Spleen (tissue), 11 donors: ENCODE measurements at regions not wholly inside any gene's neighbourhood (a gene's known extent, or its start where the extent isn't known, plus 50 kb on each side); places are given as distances from the start of the nearest gene placed in this dataset.
"Not testable (repeated sequence)": the region's sequence is repeated elsewhere in the genome, so short reads cannot be mapped to it uniquely, and the experiment has no call there.

Experiments
- DNase-seq: peaks from one replicate; pipeline ENCODE4 v3.0.0-alpha.2; 2020
- H3K27ac ChIP-seq, 8 donors: fragments of 200-600 bp; sonication (generic) in 7 of 8; 1 replicate in 4 of 8; 2 replicates in 4 of 8; pipeline versions ENCODE4 v1.5.0 to v1.8.0; 2016 to 2021; ENCODE audit warnings: inconsistent platforms in 4 of 8, mild to moderate bottlenecking in 4 of 8, moderate library complexity in 1 of 8
- H3K27me3 ChIP-seq, 7 donors: fragments of 200-600 bp; sonication (generic) in 6 of 7; replicated peaks in 1 of 7; 1 replicate in 4 of 7; 2 replicates in 3 of 7; pipeline versions ENCODE4 v1.5.0 to v1.8.0; 2016 to 2021; ENCODE audit warnings: inconsistent platforms in 3 of 7, mild to moderate bottlenecking in 1 of 7
- H3K36me3 ChIP-seq, 6 donors: fragments of 200-600 bp; sonication (generic) in 5 of 6; 1 replicate in 4 of 6; 2 replicates in 2 of 6; pipeline versions ENCODE4 v1.5.0 to v1.8.0; 2016 to 2021; ENCODE audit warnings: inconsistent platforms in 2 of 6
- H3K4me1 ChIP-seq, 6 donors: fragments of 200-600 bp; sonication (generic) in 5 of 6; 1 replicate in 3 of 6; 2 replicates in 3 of 6; pipeline versions ENCODE4 v1.5.0 to v1.8.0; 2016 to 2021; ENCODE audit warnings: inconsistent platforms in 3 of 6
- H3K4me3 ChIP-seq, 8 donors: fragments of 200-600 bp; sonication (generic) in 7 of 8; 1 replicate in 4 of 8; 2 replicates in 4 of 8; pipeline versions ENCODE4 v1.5.0 to v1.8.0; 2016 to 2021; ENCODE audit warnings: inconsistent platforms in 4 of 8, mild to moderate bottlenecking in 4 of 8, moderate library complexity in 2 of 8
- H3K9me3 ChIP-seq, 8 donors: fragments of 200-600 bp; sonication (generic) in 7 of 8; 1 replicate in 4 of 8; 2 replicates in 4 of 8; pipeline versions ENCODE4 v1.5.0 to v1.8.0; 2016 to 2021; ENCODE audit warnings: inconsistent platforms in 4 of 8
- CTCF ChIP-seq, 11 experiments: fragments of 200-600 bp in 7 of 11; fragments of 450-650 bp in 4 of 11; sonication (generic) in 4 of 11; IDR thresholded peaks in 8 of 11; conservative IDR thresholded peaks in 3 of 11; 1 replicate in 7 of 11; 2 replicates in 4 of 11; pipeline versions ENCODE4 v1.4.0 to v1.8.0; 2016 to 2021; ENCODE audit warnings: antibody characterized with exemption in 11 of 11, inconsistent platforms in 4 of 11, mild to moderate bottlenecking in 1 of 11
- POLR2A ChIP-seq, 3 donors: fragments of 450-650 bp; IDR thresholded peaks; one replicate each; pipeline ENCODE4 v1.5.1; 2017; ENCODE audit warnings: antibody characterized with exemption in 3 of 3, mild to moderate bottlenecking in 1 of 3
- POLR2AphosphoS5 ChIP-seq, 3 donors: sonication (generic); formaldehyde crosslinking; IDR thresholded peaks; one replicate each; pipeline ENCODE4 v1.5.1; 2017; ENCODE audit warnings: antibody characterized with exemption in 3 of 3
- WGBS, 5 donors: extraction: QIAGEN DNeasy Blood & Tissue Kit in 3 of 5; methylation state at CpG; one replicate each; pipeline versions ENCODE4 v1.1.5 to v1.1.7; 2013 to 2018; 5-methylcytosine and 5-hydroxymethylcytosine counted together
- intact Hi-C: fragments of 100-400 bp; cut with DNase I; formaldehyde crosslinking; loops from one replicate; pipeline ENCODE4 v1.15.0; 2023; ENCODE audit warnings: low total_unique reads
- donor health status: healthy with polysubstance abuse.
- donor health status: DM: no; HTN: no; CAD: no; lungs with moderate emphysema.
- donor health status: DM: no; HTN: no; CAD: no.
- donor health status: Bipolar disorder and iron deficiency.
- donor health status: healthy.
- donor health status: DM: no; HTN: no; CAD: no.
- donor health status: DM: yes; HTN: yes; CAD: no.

GRCh38 chr2:105510761-105511528 is 112.1 kb upstream of the FHL2 start:
- 79 to 92% (median 85%) methylated on average over 4 of the region's 4 CpGs for WGBS, 5 donors
- H3K27ac ChIP-seq, result no peak overlapping the region
- H3K9me3 ChIP-seq, result no peaks in the 10 kb centered on the region
- intact Hi-C loops, result no loop called here
- H3K27me3 ChIP-seq, result peaks cover 0 to 6% (median 0%) of the 10 kb centered on the region in 7 donors
- no peak for DNase-seq
- H3K36me3 ChIP-seq, result no peaks in the 10 kb centered on the region
- no peak overlapping the region for H3K4me3 ChIP-seq
- no peaks in the 10 kb centered on the region for H3K4me1 ChIP-seq
- TF ChIP-seq POLR2A (IDR thresholded peaks at IDR 0.05) (no peak), POLR2AphosphoS5 (IDR thresholded peaks at IDR 0.05) (no peak), CTCF (IDR thresholded peaks at IDR 0.05 in 8 of 11, conservative IDR thresholded peaks at IDR 0.05 in 3 of 11) (no peak)

- no peaks in the 10 kb centered on the region for H3K36me3 ChIP-seq
- H3K27me3 ChIP-seq, result no peaks in the 10 kb centered on the region
- 70 to 80% (median 79%) methylated on average over 6 of the region's 6 CpGs for WGBS, 5 donors
- H3K4me1 ChIP-seq, result no peaks in the 10 kb centered on the region
- DNase-seq, result no peak
- TF ChIP-seq CTCF (IDR thresholded peaks at IDR 0.05 in 8 of 11, conservative IDR thresholded peaks at IDR 0.05 in 3 of 11) (no peak), POLR2AphosphoS5 (IDR thresholded peaks at IDR 0.05) (no peak), POLR2A (IDR thresholded peaks at IDR 0.05) (no peak)
- no peak overlapping the region for H3K4me3 ChIP-seq
- no peaks in the 10 kb centered on the region for H3K9me3 ChIP-seq
- H3K27ac ChIP-seq, result no peak overlapping the region
- intact Hi-C loops, result no loop called here
Measured at GRCh38 chr2:105509269-105510086, 110.6 kb upstream of the FHL2 start.

GRCh38 chr2:105506860-105507259 is 108.0 kb upstream of the FHL2 start:
- H3K36me3 ChIP-seq, H3K27ac ChIP-seq, DNase-seq, H3K9me3 ChIP-seq, intact Hi-C loops, H3K4me3 ChIP-seq, H3K4me1 ChIP-seq, H3K27me3 ChIP-seq: not testable (repeated sequence)
- 66 to 89% (median 80%) methylated on average over 1 of the region's 1 CpG for whole genome bisulfite sequencing, 5 donors

GRCh38 chr2:105504459-105504858 is 105.6 kb upstream of the FHL2 start:
- no peak for TF ChIP-seq POLR2A (IDR thresholded peaks at IDR 0.05)
- no peak for TF ChIP-seq CTCF (IDR thresholded peaks at IDR 0.05 in 8 of 11, conservative IDR thresholded peaks at IDR 0.05 in 3 of 11)
- no peak for TF ChIP-seq POLR2AphosphoS5 (IDR thresholded peaks at IDR 0.05)
- Histone ChIP-seq H3K4me3 (no peak overlapping the region), H3K4me1 (no peaks in the 10 kb centered on the region), H3K27me3 (peaks cover 0 to 5% (median 0%) of the 10 kb centered on the region in 7 donors), H3K36me3 (no peaks in the 10 kb centered on the region), H3K27ac (no peak overlapping the region), H3K9me3 (peaks cover 0 to 3% (median 0%) of the 10 kb centered on the region in 8 donors)
- intact Hi-C loops, result no loop called here
- no peak for DNase-seq
